ENCODE measurements at regions not wholly inside any gene's neighbourhood (a gene's known extent, or its start where the extent isn't known, plus 50 kb on each side); places are given as distances from the start of the nearest gene placed in this dataset.
A peak's percentile ranks its signal among the peaks of the same experiment; 100 is the strongest.

DNA sequence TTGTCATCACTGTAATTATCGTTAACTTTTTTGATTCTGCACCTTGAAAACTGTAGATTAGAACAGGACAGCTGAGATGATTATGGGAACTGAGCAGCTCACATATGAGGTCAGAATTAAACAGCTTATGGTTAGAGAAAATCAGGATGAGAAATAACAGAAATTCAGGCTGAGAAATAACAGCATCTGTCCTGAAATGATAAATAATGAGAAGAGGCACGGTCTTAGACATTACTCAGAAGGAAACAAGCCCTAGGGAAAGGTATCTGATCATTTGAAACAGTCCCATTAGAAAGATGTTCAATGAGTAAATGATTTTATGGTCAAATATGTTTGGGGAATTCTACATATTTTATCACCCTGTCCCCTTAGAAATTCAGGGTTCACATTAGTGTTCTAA lies 65.6 kb upstream of the PCGF5 start:
- no peaks in the 10 kb centered on the region for H3K79me2 ChIP-seq (ENCODE audit: insufficient read depth, low read length)
- H3K36me3 ChIP-seq (ENCODE audit: insufficient read depth, low read length) = no peaks in the 10 kb centered on the region
- H3K4me1 ChIP-seq (ENCODE audit: insufficient read depth, low read length) = no peaks in the 10 kb centered on the region
- H3K9me3 ChIP-seq (ENCODE audit: low read depth, low read length) = no peaks in the 10 kb centered on the region
- H2AFZ ChIP-seq (ENCODE audit: low read length) = no peak overlapping the region
- H4K20me1 ChIP-seq (ENCODE audit: insufficient read depth, low read length) = no peaks in the 10 kb centered on the region
- no peak overlapping the region for H3K27ac ChIP-seq (ENCODE audit: low read depth, low read length)
- H3K27me3 ChIP-seq (ENCODE audit: insufficient read depth, low read length) = no peaks in the 10 kb centered on the region
- TF ChIP-seq, protein P1, sequence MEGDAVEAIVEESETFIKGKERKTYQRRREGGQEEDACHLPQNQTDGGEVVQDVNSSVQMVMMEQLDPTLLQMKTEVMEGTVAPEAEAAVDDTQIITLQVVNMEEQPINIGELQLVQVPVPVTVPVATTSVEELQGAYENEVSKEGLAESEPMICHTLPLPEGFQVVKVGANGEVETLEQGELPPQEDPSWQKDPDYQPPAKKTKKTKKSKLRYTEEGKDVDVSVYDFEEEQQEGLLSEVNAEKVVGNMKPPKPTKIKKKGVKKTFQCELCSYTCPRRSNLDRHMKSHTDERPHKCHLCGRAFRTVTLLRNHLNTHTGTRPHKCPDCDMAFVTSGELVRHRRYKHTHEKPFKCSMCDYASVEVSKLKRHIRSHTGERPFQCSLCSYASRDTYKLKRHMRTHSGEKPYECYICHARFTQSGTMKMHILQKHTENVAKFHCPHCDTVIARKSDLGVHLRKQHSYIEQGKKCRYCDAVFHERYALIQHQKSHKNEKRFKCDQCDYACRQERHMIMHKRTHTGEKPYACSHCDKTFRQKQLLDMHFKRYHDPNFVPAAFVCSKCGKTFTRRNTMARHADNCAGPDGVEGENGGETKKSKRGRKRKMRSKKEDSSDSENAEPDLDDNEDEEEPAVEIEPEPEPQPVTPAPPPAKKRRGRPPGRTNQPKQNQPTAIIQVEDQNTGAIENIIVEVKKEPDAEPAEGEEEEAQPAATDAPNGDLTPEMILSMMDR (IDR thresholded peaks at IDR 0.05; ENCODE audit: extremely low read depth, low read depth, low read length) = no peak
- H3K4me3 ChIP-seq (ENCODE audit: insufficient read depth, low read length) = no peak overlapping the region
- DNase-seq (ENCODE audit: insufficient read length, low spot score, missing footprints) = no peak
- H3K4me2 ChIP-seq (ENCODE audit: insufficient read depth, low read length) = no peak overlapping the region

DNA sequence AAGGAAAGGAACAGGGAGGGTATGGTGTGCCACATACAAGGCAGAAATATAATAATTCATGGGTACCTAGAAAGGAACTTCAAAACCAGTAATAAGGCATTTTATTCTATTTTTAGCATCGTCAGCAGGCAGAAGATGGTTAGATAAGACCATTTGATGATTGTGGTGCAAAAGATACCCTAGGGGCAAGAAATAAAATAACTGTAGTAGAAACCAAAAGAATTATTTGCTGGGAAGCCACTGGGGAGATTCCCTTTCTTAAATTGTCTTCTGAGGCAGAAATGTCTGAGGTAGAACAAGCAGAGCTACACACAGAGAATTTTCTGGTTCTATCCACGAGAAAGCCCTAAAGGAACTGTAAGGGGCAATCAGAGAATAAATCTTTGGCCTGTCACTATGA lies 64.3 kb upstream of the PCGF5 start:
- Histone ChIP-seq H3K27me3 (ENCODE audit: insufficient read depth, low read length) (no peaks in the 10 kb centered on the region), H2AFZ (ENCODE audit: low read length) (no peak overlapping the region)
- DNase-seq (ENCODE audit: insufficient read length, low spot score, missing footprints) = no peak

DNA sequence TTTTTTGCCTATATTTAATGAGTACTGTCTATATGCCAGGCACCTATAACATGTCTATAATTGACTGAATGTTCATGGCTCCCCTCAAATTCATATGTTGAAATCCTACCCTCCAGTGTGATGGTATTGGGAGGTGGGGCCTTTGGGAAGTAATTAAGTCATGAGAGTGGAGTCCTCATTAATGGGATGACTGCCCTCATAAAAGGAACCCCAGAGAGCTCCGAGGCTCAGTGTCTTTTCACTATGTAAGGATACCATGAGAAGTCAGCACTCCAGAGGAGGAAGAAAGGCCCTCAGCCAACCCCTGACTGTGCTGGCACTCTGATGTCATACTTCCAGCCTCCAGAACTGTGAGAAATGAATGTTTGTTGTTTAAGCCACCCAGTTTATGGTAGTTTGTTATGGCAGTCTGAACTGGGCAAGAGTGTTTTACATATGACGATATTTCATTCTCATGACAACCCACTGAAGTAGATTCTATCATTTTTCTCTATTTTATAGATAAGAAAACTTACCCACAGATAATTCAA lies 61.1 kb upstream of the PCGF5 start:
- H4K20me1 ChIP-seq (ENCODE audit: insufficient read depth, low read length) = peaks cover 2% of the 10 kb centered on the region
- H3K4me3 ChIP-seq (ENCODE audit: insufficient read depth, low read length) = no peak overlapping the region
- peaks cover 10% of the 10 kb centered on the region for H3K4me1 ChIP-seq (ENCODE audit: insufficient read depth, low read length)
- H3K27ac ChIP-seq (ENCODE audit: low read depth, low read length) = no peak overlapping the region
- no peaks in the 10 kb centered on the region for H3K9me3 ChIP-seq (ENCODE audit: low read depth, low read length)
- TF ChIP-seq, protein P1 (IDR thresholded peaks at IDR 0.05; ENCODE audit: extremely low read depth, low read depth, low read length) = no peak
- H3K4me2 ChIP-seq (ENCODE audit: insufficient read depth, low read length) = no peak overlapping the region
- no peaks in the 10 kb centered on the region for H3K36me3 ChIP-seq (ENCODE audit: insufficient read depth, low read length)
- peaks cover 13% of the 10 kb centered on the region for H3K79me2 ChIP-seq (ENCODE audit: insufficient read depth, low read length)
- no peak overlapping the region for H2AFZ ChIP-seq (ENCODE audit: low read length)
- peak; percentile 72 for DNase-seq (ENCODE audit: insufficient read length, low spot score, missing footprints)
- H3K27me3 ChIP-seq (ENCODE audit: insufficient read depth, low read length) = no peaks in the 10 kb centered on the region

More for the DNA sequence above, 64.3 kb upstream of the PCGF5 start:
- H3K4me3 ChIP-seq (ENCODE audit: insufficient read depth, low read length) = no peak overlapping the region
- H3K27ac ChIP-seq (ENCODE audit: low read depth, low read length) = no peak overlapping the region
- no peak overlapping the region for H3K4me2 ChIP-seq (ENCODE audit: insufficient read depth, low read length)
- no peaks in the 10 kb centered on the region for H3K79me2 ChIP-seq (ENCODE audit: insufficient read depth, low read length)
- no peaks in the 10 kb centered on the region for H3K9me3 ChIP-seq (ENCODE audit: low read depth, low read length)
- no peaks in the 10 kb centered on the region for H4K20me1 ChIP-seq (ENCODE audit: insufficient read depth, low read length)
- H3K36me3 ChIP-seq (ENCODE audit: insufficient read depth, low read length) = no peaks in the 10 kb centered on the region
- TF ChIP-seq, protein P1 (IDR thresholded peaks at IDR 0.05; ENCODE audit: extremely low read depth, low read depth, low read length) = no peak
- H3K4me1 ChIP-seq (ENCODE audit: insufficient read depth, low read length) = no peaks in the 10 kb centered on the region

DNA sequence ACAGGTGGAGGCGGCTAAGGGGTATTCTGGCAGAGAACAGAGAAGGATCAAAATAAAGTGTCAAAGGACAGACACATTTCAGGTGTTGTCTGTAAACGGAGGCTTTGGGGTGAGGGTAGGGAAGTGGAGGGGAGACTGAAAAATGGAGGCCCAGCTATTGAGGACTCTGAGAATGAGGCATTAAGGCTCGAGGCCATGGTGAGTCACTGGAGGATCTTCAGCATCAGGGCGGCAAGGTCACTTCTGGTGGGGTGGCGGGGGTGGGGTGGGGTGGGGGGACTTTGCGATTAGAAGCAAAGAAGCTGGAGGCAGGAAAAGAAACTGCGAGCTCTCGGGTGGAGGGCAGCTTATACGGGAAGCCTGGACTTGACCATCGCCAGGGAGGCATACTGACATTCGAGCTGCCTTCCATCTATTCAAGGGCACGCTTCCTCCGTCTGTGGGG lies 58.4 kb upstream of the PCGF5 start:
- Histone ChIP-seq H3K27ac (ENCODE audit: low read depth, low read length) (peak overlapping the region; percentile 76), H3K9me3 (ENCODE audit: low read depth, low read length) (no peaks in the 10 kb centered on the region), H3K36me3 (ENCODE audit: insufficient read depth, low read length) (no peaks in the 10 kb centered on the region), H4K20me1 (ENCODE audit: insufficient read depth, low read length) (peaks cover 18% of the 10 kb centered on the region), H3K4me2 (ENCODE audit: insufficient read depth, low read length) (peak overlapping the region; percentile 89), H3K79me2 (ENCODE audit: insufficient read depth, low read length) (peaks cover 38% of the 10 kb centered on the region), H3K4me1 (ENCODE audit: insufficient read depth, low read length) (peaks cover 13% of the 10 kb centered on the region), H3K4me3 (ENCODE audit: insufficient read depth, low read length) (peak overlapping the region; percentile 84), H2AFZ (ENCODE audit: low read length) (peak overlapping the region; percentile 91), H3K27me3 (ENCODE audit: insufficient read depth, low read length) (no peaks in the 10 kb centered on the region)
- TF ChIP-seq, protein P1 (IDR thresholded peaks at IDR 0.05; ENCODE audit: extremely low read depth, low read depth, low read length) = no peak
- DNase-seq (ENCODE audit: insufficient read length, low spot score, missing footprints) = peak; percentile 83

Measured in osteoblast (primary cell).